Liver (tissue), 8 donors: ENCODE measurements at regions not wholly inside any gene's neighbourhood (a gene's known extent, or its start where the extent isn't known, plus 50 kb on each side); places are given as distances from the start of the nearest gene placed in this dataset.

Experiments used
- DNase-seq: peaks from one replicate; pipeline ENCODE4 v3.0.0-alpha.2; 2017; ENCODE audit warnings: low spot score
- H3K27ac ChIP-seq, 2 donors: one replicate each; pipeline ENCODE4 v1.7.0; 2013; ENCODE audit warnings: inconsistent platforms in 2 of 2, low read length in 2 of 2, control low read depth in 1 of 2, low read depth in 1 of 2, mild to moderate bottlenecking in 1 of 2
- H3K27me3 ChIP-seq, 4 donors: one replicate each; pipeline versions ENCODE4 v1.6.1 to v1.7.0; 2013; ENCODE audit warnings: low read length in 3 of 4, inconsistent platforms in 1 of 4, mild to moderate bottlenecking in 1 of 4, moderate library complexity in 1 of 4; ENCODE audit not compliant: control insufficient read depth in 4 of 4, insufficient read depth in 4 of 4
- H3K36me3 ChIP-seq, 4 donors: one replicate each; pipeline versions ENCODE4 v1.6.1 to v1.7.0; 2013; ENCODE audit warnings: low read length in 3 of 4, mild to moderate bottlenecking in 3 of 4, low read depth in 1 of 4, moderate library complexity in 1 of 4; ENCODE audit not compliant: control insufficient read depth in 4 of 4, insufficient read depth in 3 of 4
- H3K4me1 ChIP-seq, 4 donors: one replicate each; pipeline versions ENCODE4 v1.6.1 to v1.7.0; 2013; ENCODE audit warnings: low read length in 3 of 4, mild to moderate bottlenecking in 3 of 4, moderate library complexity in 1 of 4; ENCODE audit not compliant: control insufficient read depth in 4 of 4, insufficient read depth in 4 of 4
- H3K4me3 ChIP-seq, 3 donors: one replicate each; pipeline versions ENCODE4 v1.6.1 to v1.7.0; 2013; ENCODE audit warnings: low read length in 3 of 3, control low read depth in 1 of 3, low read depth in 1 of 3, mild to moderate bottlenecking in 1 of 3
- H3K9ac ChIP-seq, 2 donors: one replicate each; pipeline ENCODE4 v1.7.0; 2013; ENCODE audit warnings: low read length in 2 of 2, mild to moderate bottlenecking in 2 of 2, moderate library complexity in 2 of 2, control low read depth in 1 of 2, low read depth in 1 of 2
- H3K9me3 ChIP-seq, 4 donors: one replicate each; pipeline versions ENCODE4 v1.6.1 to v1.7.0; 2013; ENCODE audit warnings: low read length in 3 of 4; ENCODE audit not compliant: control insufficient read depth in 4 of 4
- EGR1 ChIP-seq, 2 donors: IDR thresholded peaks; 2 replicates each; pipeline ENCODE4 v1.6.1; 2016 to 2018; ENCODE audit warnings: antibody characterized with exemption in 2 of 2, low read depth in 2 of 2
- FOXA1 ChIP-seq: IDR thresholded peaks from 2 replicates; pipeline ENCODE4 v1.6.1; 2016; ENCODE audit warnings: antibody characterized with exemption
- FOXA2 ChIP-seq: IDR thresholded peaks from 2 replicates; pipeline ENCODE4 v1.6.1; 2016; ENCODE audit warnings: antibody characterized with exemption
- GABPA ChIP-seq, 2 donors: IDR thresholded peaks in 1 of 2; conservative IDR thresholded peaks in 1 of 2; 2 replicates each; pipeline ENCODE4 v1.6.1; 2016; ENCODE audit warnings: antibody characterized with exemption in 2 of 2, mild to moderate bottlenecking in 1 of 2, moderate library complexity in 1 of 2
- HNF4A ChIP-seq, 2 donors: conservative IDR thresholded peaks; 2 replicates each; pipeline ENCODE4 v1.6.1; 2016; ENCODE audit warnings: antibody characterized with exemption in 2 of 2, mild to moderate bottlenecking in 2 of 2
- HNF4G ChIP-seq: IDR thresholded peaks from 2 replicates; pipeline ENCODE4 v1.6.1; 2016; ENCODE audit warnings: antibody characterized with exemption
- JUND ChIP-seq, 2 donors: IDR thresholded peaks; 2 replicates each; pipeline ENCODE4 v1.6.1; 2016; ENCODE audit warnings: antibody characterized with exemption in 2 of 2
- NR2F2 ChIP-seq: IDR thresholded peaks from 2 replicates; pipeline ENCODE4 v1.6.1; 2016; ENCODE audit warnings: antibody characterized with exemption
- RAD21 ChIP-seq, 2 donors: IDR thresholded peaks; 2 replicates each; pipeline ENCODE4 v1.6.1; 2016; ENCODE audit warnings: antibody characterized with exemption in 2 of 2, mild to moderate bottlenecking in 2 of 2
- RXRA ChIP-seq, 2 donors: IDR thresholded peaks; 2 replicates each; pipeline ENCODE4 v1.6.1; 2017 to 2018; ENCODE audit warnings: antibody characterized with exemption in 2 of 2, mild to moderate bottlenecking in 1 of 2
- SP1 ChIP-seq: IDR thresholded peaks from 2 replicates; pipeline ENCODE4 v1.6.1; 2018; ENCODE audit warnings: antibody characterized with exemption, mild to moderate bottlenecking
- TAF1 ChIP-seq: conservative IDR thresholded peaks from 2 replicates; pipeline ENCODE4 v1.6.1; 2016; ENCODE audit warnings: antibody characterized with exemption, mild to moderate bottlenecking
- YY1 ChIP-seq: IDR thresholded peaks from 2 replicates; pipeline ENCODE4 v1.6.1; 2016; ENCODE audit warnings: antibody characterized with exemption, mild to moderate bottlenecking
- WGBS: extraction: QIAGEN DNeasy Blood & Tissue Kit; methylation state at CpG from one replicate; pipeline ENCODE4 v1.1.7; 2013; 5-methylcytosine and 5-hydroxymethylcytosine counted together
- TF ChIP-seq, protein P1 (sequence below): IDR thresholded peaks from 2 replicates; pipeline ENCODE4 v1.6.1; 2016; ENCODE audit warnings: antibody characterized with exemption
- TF ChIP-seq, protein P2 (sequence below): IDR thresholded peaks from 2 replicates; pipeline ENCODE4 v1.6.1; 2016; ENCODE audit warnings: antibody characterized with exemption
- TF ChIP-seq, protein P3 (sequence below): fragments of 150-350 bp; IDR thresholded peaks from 2 replicates; pipeline ENCODE4 v1.5.1; 2017; ENCODE audit warnings: improper control_type of control experiment, low read depth, low read length; ENCODE audit not compliant: missing input control
- TF ChIP-seq, protein P4 (sequence below): IDR thresholded peaks from 2 replicates; pipeline ENCODE4 v1.6.1; 2016; ENCODE audit warnings: antibody characterized with exemption, mild to moderate bottlenecking
- TF ChIP-seq, protein P5 (sequence below): IDR thresholded peaks from 2 replicates; pipeline ENCODE4 v1.6.1; 2016; ENCODE audit warnings: antibody characterized with exemption
- donor health status: healthy.
- donor health status: healthy.
- donor health status: healthy.
- donor health status: healthy.
- donor health status: healthy.

DNA sequence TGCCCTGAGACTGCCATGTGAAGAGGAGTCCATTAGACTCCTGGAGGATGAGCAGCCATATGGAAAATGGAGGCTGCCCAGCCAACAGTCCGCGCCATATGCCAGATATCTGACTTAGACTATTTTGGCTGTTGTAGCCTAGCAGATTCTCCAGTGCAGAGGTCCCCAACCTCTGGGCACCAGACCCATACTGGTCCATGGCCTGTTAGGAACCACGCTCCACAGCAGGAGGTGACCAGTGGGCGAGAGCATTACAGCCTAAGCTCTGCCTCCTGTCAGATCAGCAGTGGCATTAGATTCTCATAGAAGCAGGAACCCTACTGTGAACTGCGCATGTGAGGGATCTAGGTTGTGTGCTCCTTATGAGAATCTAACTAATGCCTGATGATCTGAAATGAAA is 851.9 kb downstream of the NR2F1-AS1 start:
- TF ChIP-seq EGR1 (IDR thresholded peaks at IDR 0.05; ENCODE audit: low read depth in 2 of 2) (no peak), FOXA1 (no peak), NR2F2 (no peak), SP1 (no peak), HNF4A (conservative IDR thresholded peaks at IDR 0.05) (no peak), FOXA2 (no peak)
- TF ChIP-seq, protein P1, sequence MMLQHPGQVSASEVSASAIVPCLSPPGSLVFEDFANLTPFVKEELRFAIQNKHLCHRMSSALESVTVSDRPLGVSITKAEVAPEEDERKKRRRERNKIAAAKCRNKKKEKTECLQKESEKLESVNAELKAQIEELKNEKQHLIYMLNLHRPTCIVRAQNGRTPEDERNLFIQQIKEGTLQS: no peak
- TF ChIP-seq, protein P2, sequence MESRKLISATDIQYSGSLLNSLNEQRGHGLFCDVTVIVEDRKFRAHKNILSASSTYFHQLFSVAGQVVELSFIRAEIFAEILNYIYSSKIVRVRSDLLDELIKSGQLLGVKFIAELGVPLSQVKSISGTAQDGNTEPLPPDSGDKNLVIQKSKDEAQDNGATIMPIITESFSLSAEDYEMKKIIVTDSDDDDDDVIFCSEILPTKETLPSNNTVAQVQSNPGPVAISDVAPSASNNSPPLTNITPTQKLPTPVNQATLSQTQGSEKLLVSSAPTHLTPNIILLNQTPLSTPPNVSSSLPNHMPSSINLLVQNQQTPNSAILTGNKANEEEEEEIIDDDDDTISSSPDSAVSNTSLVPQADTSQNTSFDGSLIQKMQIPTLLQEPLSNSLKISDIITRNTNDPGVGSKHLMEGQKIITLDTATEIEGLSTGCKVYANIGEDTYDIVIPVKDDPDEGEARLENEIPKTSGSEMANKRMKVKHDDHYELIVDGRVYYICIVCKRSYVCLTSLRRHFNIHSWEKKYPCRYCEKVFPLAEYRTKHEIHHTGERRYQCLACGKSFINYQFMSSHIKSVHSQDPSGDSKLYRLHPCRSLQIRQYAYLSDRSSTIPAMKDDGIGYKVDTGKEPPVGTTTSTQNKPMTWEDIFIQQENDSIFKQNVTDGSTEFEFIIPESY: no peak
- no peaks in the 10 kb centered on the region for H3K27me3 ChIP-seq
- H3K4me3 ChIP-seq: no peak overlapping the region
- H3K4me1 ChIP-seq: no peaks in the 10 kb centered on the region
- H3K36me3 ChIP-seq: no peaks in the 10 kb centered on the region
- no peaks in the 10 kb centered on the region for H3K9me3 ChIP-seq
- H3K27ac ChIP-seq: no peak overlapping the region
- H3K9ac ChIP-seq: no peak overlapping the region
- DNase-seq: no peak
- 93% methylated on average over 5 of the region's 5 CpGs for WGBS

DNA sequence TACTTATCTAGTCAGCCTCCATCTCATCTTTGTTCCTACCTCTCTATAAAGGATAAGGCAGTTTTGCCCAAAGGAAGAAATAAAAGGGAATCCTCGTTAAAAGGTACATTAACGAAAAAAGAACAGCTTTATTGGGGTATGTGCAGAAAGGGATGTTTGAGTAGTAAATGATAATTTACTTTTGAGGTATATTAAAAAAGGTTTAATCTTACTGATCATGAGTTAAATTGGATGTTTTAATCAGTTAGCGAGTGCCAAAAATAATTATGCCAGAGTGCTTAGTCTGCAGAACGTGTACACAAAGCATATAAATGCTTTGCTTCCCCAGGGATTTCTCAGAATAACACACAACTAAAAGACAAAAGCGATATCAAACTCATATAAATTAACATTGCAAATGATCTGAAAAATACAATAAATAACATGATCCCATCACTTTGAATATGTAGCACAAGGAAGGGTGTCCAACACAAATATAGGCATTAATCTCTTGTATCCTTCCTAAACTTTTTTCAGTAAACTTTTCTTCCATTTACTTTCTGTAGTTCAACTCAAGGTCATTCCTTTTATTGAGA is 865.0 kb downstream of the NR2F1-AS1 start:
- no peak overlapping the region for H3K4me3 ChIP-seq
- no peaks in the 10 kb centered on the region for H3K9me3 ChIP-seq
- no peaks in the 10 kb centered on the region for H3K27me3 ChIP-seq
- DNase-seq: no peak
- H3K36me3 ChIP-seq: no peaks in the 10 kb centered on the region
- TF ChIP-seq, protein P3, sequence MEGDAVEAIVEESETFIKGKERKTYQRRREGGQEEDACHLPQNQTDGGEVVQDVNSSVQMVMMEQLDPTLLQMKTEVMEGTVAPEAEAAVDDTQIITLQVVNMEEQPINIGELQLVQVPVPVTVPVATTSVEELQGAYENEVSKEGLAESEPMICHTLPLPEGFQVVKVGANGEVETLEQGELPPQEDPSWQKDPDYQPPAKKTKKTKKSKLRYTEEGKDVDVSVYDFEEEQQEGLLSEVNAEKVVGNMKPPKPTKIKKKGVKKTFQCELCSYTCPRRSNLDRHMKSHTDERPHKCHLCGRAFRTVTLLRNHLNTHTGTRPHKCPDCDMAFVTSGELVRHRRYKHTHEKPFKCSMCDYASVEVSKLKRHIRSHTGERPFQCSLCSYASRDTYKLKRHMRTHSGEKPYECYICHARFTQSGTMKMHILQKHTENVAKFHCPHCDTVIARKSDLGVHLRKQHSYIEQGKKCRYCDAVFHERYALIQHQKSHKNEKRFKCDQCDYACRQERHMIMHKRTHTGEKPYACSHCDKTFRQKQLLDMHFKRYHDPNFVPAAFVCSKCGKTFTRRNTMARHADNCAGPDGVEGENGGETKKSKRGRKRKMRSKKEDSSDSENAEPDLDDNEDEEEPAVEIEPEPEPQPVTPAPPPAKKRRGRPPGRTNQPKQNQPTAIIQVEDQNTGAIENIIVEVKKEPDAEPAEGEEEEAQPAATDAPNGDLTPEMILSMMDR: no peak
- TF ChIP-seq HNF4G (no peak), FOXA1 (no peak), FOXA2 (no peak), RXRA (IDR thresholded peaks at IDR 0.05) (no peak), RAD21 (IDR thresholded peaks at IDR 0.05) (no peak), YY1 (no peak), EGR1 (IDR thresholded peaks at IDR 0.05; ENCODE audit: low read depth in 2 of 2) (no peak), GABPA (IDR thresholded peaks at IDR 0.05 in 1 of 2, conservative IDR thresholded peaks at IDR 0.05 in 1 of 2) (no peak), SP1 (no peak), NR2F2 (no peak), JUND (IDR thresholded peaks at IDR 0.05) (no peak), HNF4A (conservative IDR thresholded peaks at IDR 0.05) (no peak), TAF1 (no peak)
- TF ChIP-seq, protein P1: no peak
- TF ChIP-seq, protein P4, sequence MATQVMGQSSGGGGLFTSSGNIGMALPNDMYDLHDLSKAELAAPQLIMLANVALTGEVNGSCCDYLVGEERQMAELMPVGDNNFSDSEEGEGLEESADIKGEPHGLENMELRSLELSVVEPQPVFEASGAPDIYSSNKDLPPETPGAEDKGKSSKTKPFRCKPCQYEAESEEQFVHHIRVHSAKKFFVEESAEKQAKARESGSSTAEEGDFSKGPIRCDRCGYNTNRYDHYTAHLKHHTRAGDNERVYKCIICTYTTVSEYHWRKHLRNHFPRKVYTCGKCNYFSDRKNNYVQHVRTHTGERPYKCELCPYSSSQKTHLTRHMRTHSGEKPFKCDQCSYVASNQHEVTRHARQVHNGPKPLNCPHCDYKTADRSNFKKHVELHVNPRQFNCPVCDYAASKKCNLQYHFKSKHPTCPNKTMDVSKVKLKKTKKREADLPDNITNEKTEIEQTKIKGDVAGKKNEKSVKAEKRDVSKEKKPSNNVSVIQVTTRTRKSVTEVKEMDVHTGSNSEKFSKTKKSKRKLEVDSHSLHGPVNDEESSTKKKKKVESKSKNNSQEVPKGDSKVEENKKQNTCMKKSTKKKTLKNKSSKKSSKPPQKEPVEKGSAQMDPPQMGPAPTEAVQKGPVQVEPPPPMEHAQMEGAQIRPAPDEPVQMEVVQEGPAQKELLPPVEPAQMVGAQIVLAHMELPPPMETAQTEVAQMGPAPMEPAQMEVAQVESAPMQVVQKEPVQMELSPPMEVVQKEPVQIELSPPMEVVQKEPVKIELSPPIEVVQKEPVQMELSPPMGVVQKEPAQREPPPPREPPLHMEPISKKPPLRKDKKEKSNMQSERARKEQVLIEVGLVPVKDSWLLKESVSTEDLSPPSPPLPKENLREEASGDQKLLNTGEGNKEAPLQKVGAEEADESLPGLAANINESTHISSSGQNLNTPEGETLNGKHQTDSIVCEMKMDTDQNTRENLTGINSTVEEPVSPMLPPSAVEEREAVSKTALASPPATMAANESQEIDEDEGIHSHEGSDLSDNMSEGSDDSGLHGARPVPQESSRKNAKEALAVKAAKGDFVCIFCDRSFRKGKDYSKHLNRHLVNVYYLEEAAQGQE: no peak
- TF ChIP-seq, protein P5, sequence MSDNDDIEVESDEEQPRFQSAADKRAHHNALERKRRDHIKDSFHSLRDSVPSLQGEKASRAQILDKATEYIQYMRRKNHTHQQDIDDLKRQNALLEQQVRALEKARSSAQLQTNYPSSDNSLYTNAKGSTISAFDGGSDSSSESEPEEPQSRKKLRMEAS: no peak
- H3K27ac ChIP-seq: no peak overlapping the region
- H3K9ac ChIP-seq: no peak overlapping the region
- WGBS: 90% methylated on average over 5 of the region's 5 CpGs
- H3K4me1 ChIP-seq: peaks cover 0 to 10% (median 1%) of the 10 kb centered on the region in 4 donors
